GM12878 (cell line): ENCODE measurements at regions not wholly inside any gene's neighbourhood (a gene's known extent, or its start where the extent isn't known, plus 50 kb on each side); places are given as distances from the start of the nearest gene placed in this dataset.

ENCODE experiments used
- ATAC-seq: fragments of 200-7000 bp; cut with Tn5 transposase; 3 replicates; pipeline ENCODE4 v1.9.1; 2020; ENCODE audit warnings: mild to moderate bottlenecking, moderate library complexity
- BruUV-seq: library from RNA; stranded (reverse); fragments of 400-500 nt; replicated peaks from 2 replicates; lab custom pipeline; 2021; lab: Mats Ljungman, UMichigan
- CTCF ChIA-PET: fragments of 300-600 bp; sonication (Branson Sonifier 250); formaldehyde crosslinking; extraction: SDS; loops from one replicate; lab custom pipeline; 2021; ENCODE audit warnings: inconsistent platforms; lab: Yijun Ruan, JAX
- POLR2A ChIA-PET: fragments of 350-600 bp; formaldehyde crosslinking; extraction: SDS; loops from one replicate; lab custom pipeline; 2021; ENCODE audit warnings: inconsistent platforms; lab: Charles Lee
- RAD21 ChIA-PET: fragments of 300-600 bp; sonication (Branson Sonifier 250); formaldehyde crosslinking; loops from one replicate; lab custom pipeline; 2023; ENCODE audit warnings: antibody characterized with exemption; ENCODE audit not compliant: unreplicated experiment; lab: Charles Lee
- SMC1A ChIA-PET: fragments of 300-600 bp; sonication (Branson Sonifier 250); formaldehyde crosslinking; loops from one replicate; lab custom pipeline; 2023; ENCODE audit not compliant: unreplicated experiment, uncharacterized antibody; lab: Charles Lee
- DNase-seq: peaks from one replicate; pipeline ENCODE4 v3.0.0-alpha.2; 2011; ENCODE audit warnings: low read depth, low spot score
- FAIRE-seq: peaks from 3 replicates; lab custom pipeline; 2011; peaks lifted over from hg19 to GRCh38; lab: Jason Lieb, UNC
- H2AFZ ChIP-seq: 2 replicates; pipeline ENCODE4 v1.6.0; 2011; ENCODE audit warnings: low read depth, low read length, control low read depth; ENCODE audit not compliant: control insufficient read depth
- H3K27ac ChIP-seq: 2 replicates; pipeline ENCODE4 v1.5.1; 2011; ENCODE audit warnings: control low read depth; ENCODE audit not compliant: control insufficient read depth, insufficient read depth
- H3K27me3 ChIP-seq, 2 experiments: replicated peaks in 1 of 2; 2 replicates each; pipeline versions ENCODE4 v1.6.0 to v1.6.1; 2011; ENCODE audit warnings: low read length in 1 of 2; ENCODE audit not compliant: control insufficient read depth in 2 of 2, insufficient read depth in 2 of 2
- H3K36me3 ChIP-seq, 2 experiments: 2 replicates each; pipeline ENCODE4 v1.5.1; 2011; ENCODE audit warnings: low read length in 1 of 2; ENCODE audit not compliant: control insufficient read depth in 2 of 2, insufficient read depth in 2 of 2
- H3K4me1 ChIP-seq: 2 replicates; pipeline ENCODE4 v1.6.1; 2011; ENCODE audit warnings: mild to moderate bottlenecking, low read length, moderate library complexity, mixed read lengths; ENCODE audit not compliant: control insufficient read depth, insufficient read depth
- H3K4me2 ChIP-seq: 2 replicates; pipeline ENCODE4 v1.6.0; 2011; ENCODE audit warnings: control low read depth; ENCODE audit not compliant: control insufficient read depth, insufficient read depth
- H3K4me3 ChIP-seq: fragments of 200-600 bp; sonication (generic); 2 replicates; pipeline ENCODE4 v1.5.1; 2016
- H3K79me2 ChIP-seq: 2 replicates; pipeline ENCODE4 v1.6.0; 2011; ENCODE audit warnings: low read length; ENCODE audit not compliant: control insufficient read depth, insufficient read depth
- H3K9ac ChIP-seq: 2 replicates; pipeline ENCODE4 v1.8.0; 2011; ENCODE audit warnings: low read length, control low read depth, mixed read lengths; ENCODE audit not compliant: control insufficient read depth, insufficient read depth
- H3K9me3 ChIP-seq: replicated peaks from 3 replicates; pipeline ENCODE4 v1.5.1; 2011; ENCODE audit warnings: mild to moderate bottlenecking, low read length; ENCODE audit not compliant: control insufficient read depth, insufficient read depth
- H4K20me1 ChIP-seq: 2 replicates; pipeline ENCODE4 v1.6.0; 2011; ENCODE audit not compliant: control insufficient read depth, insufficient read depth
- BACH1 ChIP-seq: fragments of 450-650 bp; IDR thresholded peaks from 2 replicates; pipeline ENCODE4 v1.6.1; 2017; ENCODE audit warnings: mild to moderate bottlenecking, borderline replicate concordance
- RBBP5 ChIP-seq: fragments of 200-600 bp; sonication (generic); conservative IDR thresholded peaks from 2 replicates; pipeline ENCODE4 v1.6.1; 2016
- STAT1 ChIP-seq: fragments of 450-650 bp; conservative IDR thresholded peaks from 2 replicates; pipeline ENCODE4 v1.6.1; 2014; ENCODE audit warnings: antibody characterized with exemption, mild to moderate bottlenecking
- YY1 ChIP-seq: IDR thresholded peaks from 2 replicates; pipeline ENCODE4 v1.6.1; 2011; ENCODE audit warnings: low read depth, mild to moderate bottlenecking, low read length
- WGBS: methylation state at CpG from one replicate; pipeline ENCODE4 v1.1.6; 2016; ENCODE audit warnings: low lambda C conversion rate; ENCODE audit not compliant: insufficient replicate concordance, insufficient coverage; ENCODE audit errors: missing lambda C conversion rate; 5-methylcytosine and 5-hydroxymethylcytosine counted together
- in situ Hi-C: fragments of 300-500 bp; cut with MboI; formaldehyde crosslinking; loops from 9 replicates; pipeline ENCODE4 v1.14.3; 2018; ENCODE audit warnings: mixed read lengths
- intact Hi-C: fragments of 100-400 bp; cut with micrococcal nuclease; formaldehyde crosslinking; loops from one replicate; pipeline ENCODE4 v1.14.2; 2022; ENCODE audit not compliant: unreplicated experiment
- TF ChIP-seq, protein P1 (sequence below): fragments of 450-650 bp; formaldehyde crosslinking; IDR thresholded peaks from 2 replicates; pipeline ENCODE4 v1.4.0; 2022; ENCODE audit warnings: mild to moderate bottlenecking, moderate library complexity

DNA sequence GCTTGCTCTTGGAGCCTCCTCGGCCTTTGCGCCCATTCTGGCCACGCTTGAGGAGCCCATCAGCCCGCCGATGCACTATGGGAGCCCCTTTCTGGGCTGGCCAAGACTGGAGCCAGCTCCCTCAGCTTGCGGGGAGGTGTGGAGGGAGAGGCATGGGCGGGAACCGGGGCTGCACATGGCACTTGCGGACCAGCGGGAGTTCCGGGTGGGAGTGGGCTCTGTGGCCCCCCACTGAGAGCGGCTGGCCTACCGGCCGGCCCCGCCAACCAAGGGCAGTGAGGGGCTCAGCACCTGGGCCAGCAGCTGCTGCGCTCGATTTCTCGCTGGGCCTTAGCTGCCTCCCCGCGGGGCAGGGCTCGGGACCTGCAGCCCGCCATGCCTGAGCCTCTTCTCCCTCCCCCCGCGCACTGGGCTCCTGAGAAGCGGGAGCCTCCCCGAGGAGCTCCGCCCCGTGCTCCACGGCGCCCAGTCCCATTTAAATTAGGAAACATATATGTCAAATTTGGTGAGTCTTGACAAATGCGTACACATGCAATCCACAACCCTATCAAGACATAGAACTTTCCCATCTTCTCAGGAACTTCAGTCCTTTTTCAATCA lies 97.6 kb upstream of the CNTN3 start:
- Histone ChIP-seq H2AFZ (no peak overlapping the region), H3K79me2 (no peaks in the 10 kb centered on the region), H3K27me3 (no peaks in the 10 kb centered on the region), H3K27ac (no peak overlapping the region), H4K20me1 (no peaks in the 10 kb centered on the region), H3K4me2 (no peak overlapping the region), H3K9me3 (no peaks in the 10 kb centered on the region), H3K4me1 (no peaks in the 10 kb centered on the region), H3K4me3 (no peak overlapping the region), H3K36me3 (no peaks in the 10 kb centered on the region), H3K9ac (no peak overlapping the region)
- ATAC-seq (no peak), DNase-seq (no peak), FAIRE-seq (no peak)
- ChIA-PET POLR2A (no interaction called here), RAD21 (no interaction called here), CTCF (no interaction called here), SMC1A (no interaction called here)
- 68% methylated on average over 20 of the region's 31 CpGs for WGBS
- in situ Hi-C loops (no loop called here), intact Hi-C loops (no loop called here)
- no TSS peak for BruUV-seq
- TF ChIP-seq YY1: no peak
- no peak for TF ChIP-seq RBBP5
- TF ChIP-seq STAT1: no peak
- TF ChIP-seq, protein P1, sequence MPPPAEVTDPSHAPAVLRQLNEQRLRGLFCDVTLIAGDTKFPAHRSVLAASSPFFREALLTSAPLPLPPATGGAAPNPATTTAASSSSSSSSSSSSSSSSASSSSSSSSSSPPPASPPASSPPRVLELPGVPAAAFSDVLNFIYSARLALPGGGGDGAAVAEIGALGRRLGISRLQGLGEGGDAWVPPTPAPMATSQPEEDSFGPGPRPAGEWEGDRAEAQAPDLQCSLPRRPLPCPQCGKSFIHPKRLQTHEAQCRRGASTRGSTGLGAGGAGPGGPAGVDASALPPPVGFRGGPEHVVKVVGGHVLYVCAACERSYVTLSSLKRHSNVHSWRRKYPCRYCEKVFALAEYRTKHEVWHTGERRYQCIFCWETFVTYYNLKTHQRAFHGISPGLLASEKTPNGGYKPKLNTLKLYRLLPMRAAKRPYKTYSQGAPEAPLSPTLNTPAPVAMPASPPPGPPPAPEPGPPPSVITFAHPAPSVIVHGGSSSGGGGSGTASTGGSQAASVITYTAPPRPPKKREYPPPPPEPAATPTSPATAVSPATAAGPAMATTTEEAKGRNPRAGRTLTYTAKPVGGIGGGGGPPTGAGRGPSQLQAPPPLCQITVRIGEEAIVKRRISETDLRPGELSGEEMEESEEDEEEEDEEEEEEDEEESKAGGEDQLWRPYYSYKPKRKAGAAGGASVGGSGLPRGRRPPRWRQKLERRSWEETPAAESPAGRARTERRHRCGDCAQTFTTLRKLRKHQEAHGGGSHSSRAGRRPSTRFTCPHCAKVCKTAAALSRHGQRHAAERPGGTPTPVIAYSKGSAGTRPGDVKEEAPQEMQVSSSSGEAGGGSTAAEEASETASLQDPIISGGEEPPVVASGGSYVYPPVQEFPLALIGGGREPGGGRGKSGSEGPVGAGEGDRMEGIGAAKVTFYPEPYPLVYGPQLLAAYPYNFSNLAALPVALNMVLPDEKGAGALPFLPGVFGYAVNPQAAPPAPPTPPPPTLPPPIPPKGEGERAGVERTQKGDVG (CRISPR knock-in tag): no peak
- no peak for TF ChIP-seq BACH1
